ENCODE measurements at regions not wholly inside any gene's neighbourhood (a gene's known extent, or its start where the extent isn't known, plus 50 kb on each side); places are given as distances from the start of the nearest gene placed in this dataset.

DNA sequence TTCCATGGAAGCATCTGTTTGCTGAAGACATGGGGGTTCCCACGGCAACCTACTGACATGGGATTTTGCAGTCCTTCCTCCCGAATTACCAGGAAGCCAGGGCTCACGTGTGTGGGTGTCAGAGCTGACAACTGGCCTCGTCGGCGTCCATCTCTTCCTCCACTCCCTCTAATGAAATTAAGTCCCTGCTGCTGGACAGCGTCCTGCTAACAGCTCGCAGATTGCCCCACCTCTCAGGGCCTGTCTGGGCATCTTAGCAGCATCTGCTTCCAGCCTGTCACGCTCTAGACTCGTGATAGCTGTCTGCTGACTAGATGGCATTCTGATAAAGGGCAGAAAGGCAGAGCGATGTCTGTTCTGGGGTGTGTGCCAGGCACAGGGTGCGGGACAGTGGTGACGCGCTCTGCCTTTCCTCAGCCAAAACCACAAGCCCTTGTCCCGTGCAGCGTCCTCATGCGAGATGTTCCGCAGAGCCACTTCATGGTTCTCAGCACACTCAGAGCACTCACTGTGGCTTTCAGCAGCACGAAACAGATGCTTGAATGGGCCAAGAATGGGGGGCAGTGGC, 161.1 kb downstream of the ARL4C start:
- H3K4me3 Mint-ChIP-seq = no peak overlapping the region

DNA sequence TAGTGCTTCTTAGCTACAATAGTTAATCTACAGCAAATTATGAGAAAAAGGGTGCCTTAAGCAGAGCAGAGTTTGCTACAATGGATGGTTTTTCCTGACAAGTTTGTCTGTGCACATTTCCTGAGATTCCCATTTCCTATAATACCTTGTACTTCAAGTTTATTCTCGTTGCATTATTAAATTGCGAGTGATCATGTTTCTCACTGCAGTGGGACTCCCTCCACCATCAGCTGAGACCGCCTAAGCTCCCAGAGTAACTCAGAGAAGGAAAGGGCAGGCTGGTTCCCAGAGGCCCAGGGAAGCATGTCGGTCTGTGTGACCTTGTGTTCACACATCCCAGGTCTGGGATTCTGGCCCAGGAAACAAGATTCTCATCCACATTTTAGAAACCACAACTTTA, 162.1 kb downstream of the ARL4C start:
- Mint-ChIP-seq H3K9me3 (ENCODE audit: insufficient read depth) (peaks cover 13% of the 10 kb centered on the region), H3K36me3 (ENCODE audit: low read depth) (peaks cover 12% of the 10 kb centered on the region), H3K27me3 (ENCODE audit: low read depth) (peaks cover 2% of the 10 kb centered on the region), H3K4me3 (no peak overlapping the region), H3K27ac (no peak overlapping the region), H3K4me1 (ENCODE audit: low read depth) (peaks cover 18% of the 10 kb centered on the region)
- DNase-seq = no peak
- POLR2A ChIA-PET = interaction anchor here (1.5 kb wide), 1 partner anchor 162 kb away, joined by 4 read pairs; the partner anchor contains the start of gene ARL4C
- CTCF ChIA-PET = interaction anchor here (0.7 to 1.6 kb wide), 3 partner anchors 11 to 45 kb away, joined by 3 to 5 read pairs (median 4); no protein-coding TSS in a partner anchor
- no peak for ATAC-seq

More for the DNA sequence above, 161.1 kb downstream of the ARL4C start:
- CTCF ChIA-PET = interaction anchor here (0.8 to 1.6 kb wide), 3 partner anchors 12 to 148 kb away, joined by 3 to 5 read pairs (median 4); no protein-coding TSS in a partner anchor
- POLR2A ChIA-PET = no interaction called here
- Mint-ChIP-seq H3K4me1 (ENCODE audit: low read depth) (peaks cover 19% of the 10 kb centered on the region), H3K27me3 (ENCODE audit: low read depth) (peaks cover 2% of the 10 kb centered on the region), H3K9me3 (ENCODE audit: insufficient read depth) (peaks cover 18% of the 10 kb centered on the region), H3K36me3 (ENCODE audit: low read depth) (peaks cover 17% of the 10 kb centered on the region), H3K27ac (no peak overlapping the region)
- DNase-seq (peak; percentile 45), ATAC-seq (peak; percentile 81)

DNA sequence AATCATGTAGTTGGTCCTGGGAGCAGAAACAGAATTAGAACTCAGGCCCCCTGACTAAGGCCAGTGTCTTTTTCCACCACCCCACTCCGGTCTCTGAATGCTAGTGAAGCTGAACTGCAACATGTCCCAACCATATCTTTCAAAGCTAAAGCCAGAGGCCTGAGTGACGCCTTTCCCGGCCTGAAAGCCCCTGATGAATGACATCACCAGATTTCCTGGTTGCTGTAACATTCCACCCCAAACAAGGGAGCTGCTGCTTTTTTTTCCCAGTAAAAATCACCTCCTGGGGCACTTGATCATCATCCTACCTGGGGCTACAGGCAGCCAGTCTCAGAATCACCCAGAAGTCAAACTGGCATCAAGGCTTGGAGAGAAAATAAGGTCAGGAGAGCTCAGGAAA, 162.7 kb downstream of the ARL4C start:
- POLR2A ChIA-PET = interaction anchor here (1.5 kb wide), 1 partner anchor 163 kb away, joined by 4 read pairs; the partner anchor contains the start of gene ARL4C
- peaks cover 8% of the 10 kb centered on the region for H3K36me3 Mint-ChIP-seq (ENCODE audit: low read depth)
- no peaks in the 10 kb centered on the region for H3K27me3 Mint-ChIP-seq (ENCODE audit: low read depth)

DNA sequence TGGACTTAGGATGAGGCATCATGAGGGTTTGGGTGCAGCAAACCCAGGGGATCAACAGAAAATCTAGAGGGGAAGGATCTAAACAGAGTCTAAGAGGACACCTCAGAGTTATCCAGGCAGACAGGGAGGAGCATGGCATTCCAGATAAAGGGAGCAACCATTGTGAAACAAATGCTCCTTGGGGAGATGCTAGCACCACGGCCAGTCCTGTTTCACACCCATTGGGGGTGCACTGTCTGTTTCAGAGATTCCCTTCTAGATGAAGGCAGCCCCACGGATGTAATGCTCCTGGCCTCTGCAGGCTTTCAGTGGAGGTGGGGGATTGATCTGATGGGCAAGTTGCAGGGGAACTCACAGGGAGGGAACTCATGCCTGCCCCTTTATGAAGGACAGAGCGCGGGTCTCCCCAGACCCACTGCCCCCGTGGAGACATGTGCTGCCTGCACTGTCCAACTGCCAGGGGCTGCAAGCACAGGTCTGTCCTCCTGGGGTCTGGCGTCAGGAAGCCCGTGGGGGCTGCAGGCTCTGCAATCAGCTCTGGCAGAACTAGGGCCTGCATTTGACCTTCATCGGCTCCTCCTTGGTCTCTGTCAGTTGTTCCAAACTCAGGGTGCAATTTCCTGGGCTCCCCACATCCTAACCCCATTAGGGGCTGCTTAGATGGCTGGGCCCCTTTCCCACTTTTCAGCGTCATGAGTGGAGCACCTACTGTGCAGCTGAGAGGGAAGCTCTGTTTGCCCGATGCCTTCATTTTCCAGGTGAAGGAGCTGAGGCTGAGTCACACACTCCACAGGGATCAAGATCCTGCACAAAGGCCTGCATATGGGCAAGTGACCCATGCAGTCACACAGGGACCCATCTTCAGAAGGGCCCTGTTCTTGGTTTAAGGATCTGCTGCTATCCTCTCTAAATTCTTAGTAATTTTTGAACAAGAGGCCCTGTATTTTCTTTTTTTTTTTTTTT, 163.4 kb downstream of the ARL4C start:
- no peak for DNase-seq
- ChIA-PET CTCF (no interaction called here), POLR2A (interaction anchor here (1.5 kb wide), 1 partner anchor 164 kb away, joined by 4 read pairs; the partner anchor contains the start of gene ARL4C)
- Mint-ChIP-seq H3K27ac (no peak overlapping the region), H3K27me3 (ENCODE audit: low read depth) (no peaks in the 10 kb centered on the region), H3K36me3 (ENCODE audit: low read depth) (peaks cover 4% of the 10 kb centered on the region), H3K9me3 (ENCODE audit: insufficient read depth) (peaks cover 3% of the 10 kb centered on the region), H3K4me1 (ENCODE audit: low read depth) (peaks cover 16% of the 10 kb centered on the region), H3K4me3 (no peak overlapping the region)
- ATAC-seq = no peak

More for the DNA sequence above, 162.7 kb downstream of the ARL4C start:
- Mint-ChIP-seq H3K4me1 (ENCODE audit: low read depth) (peaks cover 16% of the 10 kb centered on the region), H3K4me3 (no peak overlapping the region), H3K27ac (no peak overlapping the region), H3K9me3 (ENCODE audit: insufficient read depth) (peaks cover 7% of the 10 kb centered on the region)
- ATAC-seq = no peak
- CTCF ChIA-PET = interaction anchor here (1.6 kb wide), 1 partner anchor 35 kb away, joined by 4 read pairs; no protein-coding TSS in a partner anchor
- no peak for DNase-seq

DNA sequence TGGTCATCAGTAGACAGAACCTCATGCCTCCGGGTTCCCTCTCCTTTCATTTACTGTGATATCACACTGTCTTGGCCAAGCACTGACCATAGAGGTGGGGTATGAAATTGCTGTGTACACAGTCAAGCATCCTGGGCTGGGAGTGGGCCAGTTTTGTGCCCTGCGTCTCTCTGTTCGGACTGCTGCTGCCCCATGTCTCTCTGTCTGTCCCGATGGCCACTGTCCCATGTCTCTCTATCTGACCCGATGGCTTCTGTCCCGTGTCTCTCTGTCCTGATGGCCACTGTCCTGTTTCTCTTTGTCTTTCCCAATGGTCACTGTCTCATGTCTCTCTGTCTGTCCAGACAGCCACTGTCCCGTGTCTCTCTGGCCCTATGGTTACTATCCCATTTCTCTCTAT, 164.9 kb downstream of the ARL4C start:
- H3K27ac Mint-ChIP-seq = no peak overlapping the region
- POLR2A ChIA-PET = interaction anchor here (0.9 kb wide), 1 partner anchor 12 kb away, joined by 3 read pairs; no protein-coding TSS in a partner anchor
- H3K27me3 Mint-ChIP-seq (ENCODE audit: low read depth) = no peaks in the 10 kb centered on the region
- no peaks in the 10 kb centered on the region for H3K36me3 Mint-ChIP-seq (ENCODE audit: low read depth)
- no peaks in the 10 kb centered on the region for H3K9me3 Mint-ChIP-seq (ENCODE audit: insufficient read depth)
- peaks cover 20% of the 10 kb centered on the region for H3K4me1 Mint-ChIP-seq (ENCODE audit: low read depth)
- DNase-seq (no peak), ATAC-seq (no peak)
- H3K4me3 Mint-ChIP-seq = no peak overlapping the region
- CTCF ChIA-PET = no interaction called here

DNA sequence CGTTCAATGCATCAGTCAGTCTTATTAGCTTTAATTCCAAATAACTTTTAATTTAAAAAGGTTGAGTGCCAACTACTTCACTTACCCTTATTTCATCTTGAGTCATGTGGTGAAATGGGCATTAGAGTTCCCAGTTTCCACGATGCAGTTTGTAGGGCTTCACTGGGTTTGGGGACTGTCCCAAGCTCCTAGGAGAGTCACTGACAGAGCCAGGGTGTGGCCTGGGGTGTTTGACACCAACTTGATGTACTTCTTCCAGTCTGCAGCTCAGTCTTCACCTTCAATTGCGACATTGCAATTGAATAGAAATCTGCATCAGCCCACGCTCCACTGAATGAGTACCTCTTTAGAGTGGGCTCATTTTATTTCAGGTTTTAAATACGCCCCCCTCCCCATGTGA, 165.3 kb downstream of the ARL4C start:
- no peak for DNase-seq
- H3K27ac Mint-ChIP-seq = no peak overlapping the region
- POLR2A ChIA-PET = interaction anchor here (0.9 kb wide), 1 partner anchor 12 kb away, joined by 3 read pairs; no protein-coding TSS in a partner anchor
- H3K4me3 Mint-ChIP-seq = no peak overlapping the region
- ATAC-seq = no peak
- H3K36me3 Mint-ChIP-seq (ENCODE audit: low read depth) = no peaks in the 10 kb centered on the region
- CTCF ChIA-PET = interaction anchor here (0.6 kb wide), 1 partner anchor 35 kb away, joined by 4 read pairs; no protein-coding TSS in a partner anchor
- H3K4me1 Mint-ChIP-seq (ENCODE audit: low read depth) = peaks cover 20% of the 10 kb centered on the region
- H3K9me3 Mint-ChIP-seq (ENCODE audit: insufficient read depth) = no peaks in the 10 kb centered on the region
- H3K27me3 Mint-ChIP-seq (ENCODE audit: low read depth) = no peaks in the 10 kb centered on the region

DNA sequence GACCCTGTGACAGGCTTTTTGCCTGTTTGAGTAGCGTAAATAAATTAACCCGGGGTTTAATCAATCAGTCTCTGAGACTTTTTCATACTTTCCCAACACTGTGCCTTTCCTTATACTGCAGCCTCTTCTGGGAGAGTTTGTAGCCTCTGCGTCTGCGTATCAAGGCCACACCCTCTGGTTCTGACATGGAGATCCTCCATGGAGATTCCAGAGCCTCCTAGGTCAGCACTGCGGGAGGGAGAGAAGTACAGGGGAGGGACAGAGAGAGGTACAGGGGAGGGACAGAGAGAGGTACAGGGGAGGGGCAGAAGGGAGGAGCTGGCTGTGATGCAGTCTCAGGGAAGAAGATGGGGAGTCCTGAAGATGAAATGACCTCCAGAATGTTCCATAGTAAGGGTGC, 166.0 kb downstream of the ARL4C start:
- Mint-ChIP-seq H3K27me3 (ENCODE audit: low read depth) (no peaks in the 10 kb centered on the region), H3K36me3 (ENCODE audit: low read depth) (no peaks in the 10 kb centered on the region), H3K4me1 (ENCODE audit: low read depth) (peaks cover 15% of the 10 kb centered on the region), H3K4me3 (no peak overlapping the region), H3K27ac (no peak overlapping the region), H3K9me3 (ENCODE audit: insufficient read depth) (no peaks in the 10 kb centered on the region)
- DNase-seq (no peak), ATAC-seq (no peak)
- ChIA-PET CTCF (interaction anchor here (0.6 kb wide), 1 partner anchor 36 kb away, joined by 4 read pairs; no protein-coding TSS in a partner anchor), POLR2A (interaction anchor here (0.9 kb wide), 1 partner anchor 13 kb away, joined by 3 read pairs; no protein-coding TSS in a partner anchor)

DNA sequence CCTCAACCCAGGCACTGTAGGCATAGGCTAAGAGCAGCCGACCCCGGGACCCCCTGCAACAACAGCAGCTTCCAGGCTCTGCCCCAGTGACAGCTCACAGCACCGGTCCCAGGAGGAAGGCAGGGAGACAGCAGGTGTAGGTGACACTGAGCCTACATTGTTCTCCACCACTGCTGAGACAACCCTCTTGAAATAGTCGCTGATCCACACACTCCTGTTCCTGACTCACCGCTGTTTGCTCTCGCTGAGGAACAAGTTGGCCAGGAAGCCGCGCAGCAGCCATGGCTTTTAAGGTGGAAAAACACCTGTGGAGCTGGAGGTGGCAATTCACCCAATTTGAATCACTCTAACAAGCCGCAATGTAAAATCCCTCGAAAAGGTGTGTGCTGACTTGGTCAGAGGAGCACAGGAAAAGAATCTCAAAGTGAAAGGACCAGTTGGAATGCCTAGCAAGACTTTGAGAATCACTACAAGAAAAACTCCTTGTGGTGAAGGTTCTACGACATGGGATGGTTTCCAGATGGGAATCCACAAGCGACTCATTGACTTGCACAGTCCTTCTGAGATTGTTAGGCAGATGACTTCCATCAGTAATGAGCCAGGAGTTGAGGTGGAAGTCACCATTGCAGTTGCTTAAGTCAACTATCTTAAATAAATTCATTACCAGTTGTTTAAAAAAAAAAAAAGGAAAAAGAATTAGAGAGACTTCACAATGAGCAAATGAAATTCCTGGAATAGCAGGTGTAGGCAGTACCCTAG, 167.5 kb downstream of the ARL4C start:
- ATAC-seq (no peak), DNase-seq (no peak)
- POLR2A ChIA-PET = no interaction called here
- CTCF ChIA-PET = no interaction called here
- Mint-ChIP-seq H3K9me3 (ENCODE audit: insufficient read depth) (no peaks in the 10 kb centered on the region), H3K4me3 (no peak overlapping the region), H3K27ac (no peak overlapping the region), H3K27me3 (ENCODE audit: low read depth) (no peaks in the 10 kb centered on the region), H3K4me1 (ENCODE audit: low read depth) (peaks cover 11% of the 10 kb centered on the region), H3K36me3 (ENCODE audit: low read depth) (no peaks in the 10 kb centered on the region)

DNA sequence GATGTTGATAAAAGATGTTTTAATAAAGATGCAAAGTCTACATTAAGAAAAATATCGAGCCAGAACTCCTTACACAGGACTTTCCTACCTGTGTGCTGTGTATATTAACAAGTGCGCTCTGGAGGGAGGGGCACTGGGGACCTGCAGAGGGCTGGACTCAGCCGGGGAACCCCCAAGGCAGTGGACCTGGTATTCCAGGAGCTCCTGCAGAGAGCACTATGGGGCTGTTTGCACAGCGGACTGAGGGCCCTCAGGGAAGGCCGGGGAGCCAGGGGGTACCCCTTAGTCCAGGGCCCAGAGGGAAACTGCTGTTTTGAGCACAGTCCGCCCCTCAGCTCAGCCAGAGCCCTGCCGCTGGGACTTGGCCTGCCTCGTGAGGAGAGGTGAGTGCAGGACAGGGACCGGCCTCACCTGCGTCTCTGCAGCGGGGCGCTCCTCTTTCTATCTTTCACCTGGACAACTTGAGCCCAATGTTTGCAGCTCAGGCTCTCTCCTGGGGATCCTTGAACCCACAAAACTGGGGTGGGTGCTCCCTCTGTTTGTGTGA, 168.4 kb downstream of the ARL4C start:
- ChIA-PET CTCF (no interaction called here), POLR2A (no interaction called here)
- Mint-ChIP-seq H3K36me3 (ENCODE audit: low read depth) (peaks cover 4% of the 10 kb centered on the region), H3K27me3 (ENCODE audit: low read depth) (no peaks in the 10 kb centered on the region), H3K4me3 (no peak overlapping the region), H3K27ac (peak overlapping the region; percentile 32), H3K4me1 (ENCODE audit: low read depth) (peaks cover 15% of the 10 kb centered on the region), H3K9me3 (ENCODE audit: insufficient read depth) (no peaks in the 10 kb centered on the region)
- no peak for DNase-seq
- ATAC-seq = no peak

DNA sequence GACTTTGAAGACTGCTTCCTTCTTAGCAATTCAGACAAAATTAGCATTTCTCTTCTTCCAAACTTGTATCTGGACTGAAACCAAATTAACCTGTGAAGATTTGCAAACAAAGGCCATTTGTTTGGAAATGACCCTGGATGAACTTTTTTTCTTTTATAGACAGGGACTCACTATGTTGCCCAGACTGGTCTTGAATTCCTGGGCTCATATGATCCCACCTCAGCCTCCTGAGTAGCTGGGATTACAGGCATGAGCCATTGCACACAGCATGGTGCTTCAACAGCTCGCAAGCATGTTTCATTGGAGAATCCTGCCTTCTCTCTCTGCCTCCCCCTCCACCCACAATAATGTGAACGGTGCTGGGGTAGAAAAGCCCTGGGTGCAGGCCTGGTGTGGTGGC, 170.2 kb downstream of the ARL4C start:
- Mint-ChIP-seq H3K27ac (no peak overlapping the region), H3K9me3 (ENCODE audit: insufficient read depth) (peaks cover 6% of the 10 kb centered on the region), H3K4me3 (no peak overlapping the region), H3K27me3 (ENCODE audit: low read depth) (no peaks in the 10 kb centered on the region), H3K4me1 (ENCODE audit: low read depth) (peaks cover 26% of the 10 kb centered on the region), H3K36me3 (ENCODE audit: low read depth) (peaks cover 9% of the 10 kb centered on the region)
- no peak for DNase-seq
- ChIA-PET POLR2A (no interaction called here), CTCF (no interaction called here)
- ATAC-seq = no peak

DNA sequence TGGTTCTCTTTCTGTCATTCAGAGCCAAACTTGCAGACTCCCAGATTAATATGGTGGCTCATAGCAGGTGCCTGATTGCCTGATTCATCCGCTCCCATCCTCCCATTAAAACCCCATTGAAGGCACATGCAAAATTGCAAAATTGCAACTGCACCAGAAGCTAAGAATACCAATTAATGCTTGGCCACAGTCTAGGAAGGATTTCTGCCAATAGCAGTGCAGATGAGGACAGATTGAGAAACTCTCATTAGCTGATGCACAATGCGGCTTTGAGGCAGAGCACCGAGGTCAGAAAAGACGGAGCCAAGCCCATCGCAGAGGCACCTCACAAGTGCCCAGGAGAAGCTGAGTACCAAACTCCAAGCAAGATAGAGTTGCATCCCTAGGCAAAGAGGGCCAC, 172.8 kb downstream of the ARL4C start:
- no peak overlapping the region for H3K4me3 Mint-ChIP-seq
- H3K4me1 Mint-ChIP-seq (ENCODE audit: low read depth) = peaks cover 30% of the 10 kb centered on the region
- peaks cover 6% of the 10 kb centered on the region for H3K9me3 Mint-ChIP-seq (ENCODE audit: insufficient read depth)
- no peak overlapping the region for H3K27ac Mint-ChIP-seq
- ChIA-PET POLR2A (no interaction called here), CTCF (interaction anchor here (1.2 to 1.7 kb wide), 3 partner anchors 11 to 31 kb away, joined by 3 to 5 read pairs (median 5); no protein-coding TSS in a partner anchor)
- ATAC-seq (no peak), DNase-seq (no peak)
- H3K27me3 Mint-ChIP-seq (ENCODE audit: low read depth) = no peaks in the 10 kb centered on the region
- peaks cover 9% of the 10 kb centered on the region for H3K36me3 Mint-ChIP-seq (ENCODE audit: low read depth)

Measured in activated CD8-positive, alpha-beta T cell treated with anti-CD3 and anti-CD28 coated beads, Interleukin-2, amount 10 ng/mL, durations not matched to agents 7 days and 5 days (primary cell).